ENCODE measurements at regions not wholly inside any gene's neighbourhood (a gene's known extent, or its start where the extent isn't known, plus 50 kb on each side); places are given as distances from the start of the nearest gene placed in this dataset.

DNA sequence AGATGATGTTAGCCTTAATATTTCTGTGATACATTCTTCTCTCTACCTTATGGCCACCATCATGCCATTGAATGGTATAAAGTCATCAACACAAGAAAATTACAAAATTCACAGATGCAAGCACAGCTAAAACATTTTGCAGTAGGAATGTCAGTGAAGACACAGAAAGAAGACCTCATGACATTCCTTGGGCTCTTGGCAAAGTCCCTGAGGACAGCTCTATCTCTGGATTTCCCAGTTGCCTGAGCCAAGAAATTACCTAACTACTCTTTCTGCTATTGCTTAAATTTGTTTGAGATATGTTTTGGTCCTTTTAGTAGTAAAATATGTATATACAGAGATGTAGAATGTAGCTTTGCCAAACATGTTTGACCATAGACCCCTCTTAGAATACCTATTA, 201.0 kb upstream of the STXBP5 start:
- TF ChIP-seq, protein P1, sequence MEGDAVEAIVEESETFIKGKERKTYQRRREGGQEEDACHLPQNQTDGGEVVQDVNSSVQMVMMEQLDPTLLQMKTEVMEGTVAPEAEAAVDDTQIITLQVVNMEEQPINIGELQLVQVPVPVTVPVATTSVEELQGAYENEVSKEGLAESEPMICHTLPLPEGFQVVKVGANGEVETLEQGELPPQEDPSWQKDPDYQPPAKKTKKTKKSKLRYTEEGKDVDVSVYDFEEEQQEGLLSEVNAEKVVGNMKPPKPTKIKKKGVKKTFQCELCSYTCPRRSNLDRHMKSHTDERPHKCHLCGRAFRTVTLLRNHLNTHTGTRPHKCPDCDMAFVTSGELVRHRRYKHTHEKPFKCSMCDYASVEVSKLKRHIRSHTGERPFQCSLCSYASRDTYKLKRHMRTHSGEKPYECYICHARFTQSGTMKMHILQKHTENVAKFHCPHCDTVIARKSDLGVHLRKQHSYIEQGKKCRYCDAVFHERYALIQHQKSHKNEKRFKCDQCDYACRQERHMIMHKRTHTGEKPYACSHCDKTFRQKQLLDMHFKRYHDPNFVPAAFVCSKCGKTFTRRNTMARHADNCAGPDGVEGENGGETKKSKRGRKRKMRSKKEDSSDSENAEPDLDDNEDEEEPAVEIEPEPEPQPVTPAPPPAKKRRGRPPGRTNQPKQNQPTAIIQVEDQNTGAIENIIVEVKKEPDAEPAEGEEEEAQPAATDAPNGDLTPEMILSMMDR (IDR thresholded peaks at IDR 0.05; ENCODE audit: insufficient read depth, low read length) = no peak
- TF ChIP-seq POLR2AphosphoS5 (IDR thresholded peaks at IDR 0.05; ENCODE audit: low read depth) (no peak), SPI1 (IDR thresholded peaks at IDR 0.05; ENCODE audit: borderline replicate concordance, low read depth) (no peak), GABPA (IDR thresholded peaks at IDR 0.05; ENCODE audit: low read depth) (no peak)
- TF ChIP-seq, protein P2, sequence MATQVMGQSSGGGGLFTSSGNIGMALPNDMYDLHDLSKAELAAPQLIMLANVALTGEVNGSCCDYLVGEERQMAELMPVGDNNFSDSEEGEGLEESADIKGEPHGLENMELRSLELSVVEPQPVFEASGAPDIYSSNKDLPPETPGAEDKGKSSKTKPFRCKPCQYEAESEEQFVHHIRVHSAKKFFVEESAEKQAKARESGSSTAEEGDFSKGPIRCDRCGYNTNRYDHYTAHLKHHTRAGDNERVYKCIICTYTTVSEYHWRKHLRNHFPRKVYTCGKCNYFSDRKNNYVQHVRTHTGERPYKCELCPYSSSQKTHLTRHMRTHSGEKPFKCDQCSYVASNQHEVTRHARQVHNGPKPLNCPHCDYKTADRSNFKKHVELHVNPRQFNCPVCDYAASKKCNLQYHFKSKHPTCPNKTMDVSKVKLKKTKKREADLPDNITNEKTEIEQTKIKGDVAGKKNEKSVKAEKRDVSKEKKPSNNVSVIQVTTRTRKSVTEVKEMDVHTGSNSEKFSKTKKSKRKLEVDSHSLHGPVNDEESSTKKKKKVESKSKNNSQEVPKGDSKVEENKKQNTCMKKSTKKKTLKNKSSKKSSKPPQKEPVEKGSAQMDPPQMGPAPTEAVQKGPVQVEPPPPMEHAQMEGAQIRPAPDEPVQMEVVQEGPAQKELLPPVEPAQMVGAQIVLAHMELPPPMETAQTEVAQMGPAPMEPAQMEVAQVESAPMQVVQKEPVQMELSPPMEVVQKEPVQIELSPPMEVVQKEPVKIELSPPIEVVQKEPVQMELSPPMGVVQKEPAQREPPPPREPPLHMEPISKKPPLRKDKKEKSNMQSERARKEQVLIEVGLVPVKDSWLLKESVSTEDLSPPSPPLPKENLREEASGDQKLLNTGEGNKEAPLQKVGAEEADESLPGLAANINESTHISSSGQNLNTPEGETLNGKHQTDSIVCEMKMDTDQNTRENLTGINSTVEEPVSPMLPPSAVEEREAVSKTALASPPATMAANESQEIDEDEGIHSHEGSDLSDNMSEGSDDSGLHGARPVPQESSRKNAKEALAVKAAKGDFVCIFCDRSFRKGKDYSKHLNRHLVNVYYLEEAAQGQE (IDR thresholded peaks at IDR 0.05; ENCODE audit: insufficient replicate concordance, low read depth) = no peak
- no peak overlapping the region for H3K27ac ChIP-seq (replicated peaks)

DNA sequence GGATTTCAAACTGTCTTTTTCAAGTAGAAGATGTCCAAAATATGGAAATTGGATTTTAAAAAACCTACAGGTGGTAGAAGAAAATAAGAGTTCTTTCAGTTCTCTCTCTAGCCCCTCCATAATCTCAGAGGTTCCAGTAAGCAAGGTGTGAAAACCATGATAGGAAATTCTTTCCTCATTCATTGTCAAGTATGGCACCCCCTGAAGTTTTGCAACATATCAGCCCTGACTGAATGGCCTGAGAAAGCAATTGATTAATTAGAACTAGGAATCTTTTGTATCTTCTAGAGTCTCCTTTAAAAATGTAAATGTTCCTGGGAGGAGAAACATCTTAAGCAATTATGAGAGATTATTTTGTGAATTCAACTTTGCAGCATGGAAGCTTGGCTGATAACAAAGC, 198.7 kb upstream of the STXBP5 start:
- no peak overlapping the region for H3K27ac ChIP-seq (replicated peaks)
- no peaks in the 10 kb centered on the region for H3K27me3 ChIP-seq (ENCODE audit: insufficient read depth, poor library complexity, severe bottlenecking)
- TF ChIP-seq, protein P1 (IDR thresholded peaks at IDR 0.05; ENCODE audit: insufficient read depth, low read length) = no peak
- TF ChIP-seq POLR2AphosphoS5 (IDR thresholded peaks at IDR 0.05; ENCODE audit: low read depth) (no peak), GABPA (IDR thresholded peaks at IDR 0.05; ENCODE audit: low read depth) (no peak), SPI1 (IDR thresholded peaks at IDR 0.05; ENCODE audit: borderline replicate concordance, low read depth) (no peak)
- TF ChIP-seq, protein P2 (IDR thresholded peaks at IDR 0.05; ENCODE audit: insufficient replicate concordance, low read depth) = no peak
- no peak overlapping the region for H3K4me3 ChIP-seq (replicated peaks; ENCODE audit: insufficient read depth, low read length)
- no peak for DNase-seq (ENCODE audit: low read depth in 1 of 2, low spot score in 1 of 2)

More for the DNA sequence above, 201.0 kb upstream of the STXBP5 start:
- no peaks in the 10 kb centered on the region for H3K27me3 ChIP-seq (ENCODE audit: insufficient read depth, poor library complexity, severe bottlenecking)
- no peak for DNase-seq (ENCODE audit: low read depth in 1 of 2, low spot score in 1 of 2)
- no peak overlapping the region for H3K4me3 ChIP-seq (replicated peaks; ENCODE audit: insufficient read depth, low read length)

DNA sequence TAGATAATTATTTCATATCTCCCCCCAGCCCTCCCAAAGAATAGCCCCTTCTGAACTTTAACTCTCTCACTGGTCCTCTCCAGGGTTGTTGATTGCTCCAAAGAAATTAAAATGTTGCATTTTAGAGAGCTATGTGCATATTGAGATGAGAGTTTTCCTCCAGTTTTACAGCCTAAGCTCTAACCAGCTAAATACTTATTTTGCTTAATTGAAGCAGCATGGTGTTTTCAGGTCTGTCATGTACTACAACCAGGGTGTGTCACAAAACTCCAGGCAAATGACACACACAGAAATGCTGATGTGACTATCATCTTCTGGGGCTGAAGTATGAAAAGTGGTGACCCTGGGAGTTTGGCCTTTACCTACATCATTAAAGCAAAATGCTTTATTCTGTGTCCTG, 196.8 kb upstream of the STXBP5 start:
- Histone ChIP-seq H3K4me3 (replicated peaks; ENCODE audit: insufficient read depth, low read length) (no peak overlapping the region), H3K27ac (replicated peaks) (no peak overlapping the region), H3K27me3 (ENCODE audit: insufficient read depth, poor library complexity, severe bottlenecking) (no peaks in the 10 kb centered on the region)
- TF ChIP-seq POLR2AphosphoS5 (IDR thresholded peaks at IDR 0.05; ENCODE audit: low read depth) = no peak
- TF ChIP-seq GABPA (IDR thresholded peaks at IDR 0.05; ENCODE audit: low read depth) = no peak
- no peak for DNase-seq (ENCODE audit: low read depth in 1 of 2, low spot score in 1 of 2)

DNA sequence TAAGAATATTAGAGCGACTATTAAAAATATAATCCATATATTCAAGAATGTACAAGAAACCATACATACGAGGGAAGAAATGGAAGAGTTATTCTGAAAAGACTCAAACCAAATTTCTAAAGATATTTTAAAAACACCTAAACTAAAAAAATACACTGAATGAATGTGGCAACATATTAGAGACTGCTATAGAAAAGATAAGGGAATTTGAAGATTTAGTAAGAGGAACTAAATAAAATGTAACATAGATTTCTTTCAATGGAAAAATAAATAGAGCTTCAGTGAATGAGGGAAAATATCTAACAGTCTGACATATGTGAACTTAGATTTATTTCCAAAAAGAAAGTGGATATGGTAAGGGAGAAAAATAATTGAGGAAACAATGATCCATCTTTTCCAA, 194.9 kb upstream of the STXBP5 start:
- no peak overlapping the region for H3K4me3 ChIP-seq (replicated peaks; ENCODE audit: insufficient read depth, low read length)
- H3K27me3 ChIP-seq (ENCODE audit: insufficient read depth, poor library complexity, severe bottlenecking) = no peaks in the 10 kb centered on the region
- no peak overlapping the region for H3K27ac ChIP-seq (replicated peaks)
- DNase-seq (ENCODE audit: low read depth in 1 of 2, low spot score in 1 of 2) = no peak
- TF ChIP-seq SPI1 (IDR thresholded peaks at IDR 0.05; ENCODE audit: borderline replicate concordance, low read depth) = no peak
- TF ChIP-seq GABPA (IDR thresholded peaks at IDR 0.05; ENCODE audit: low read depth) = no peak
- TF ChIP-seq, protein P1 (IDR thresholded peaks at IDR 0.05; ENCODE audit: insufficient read depth, low read length) = no peak
- TF ChIP-seq, protein P2 (IDR thresholded peaks at IDR 0.05; ENCODE audit: insufficient replicate concordance, low read depth) = no peak
- TF ChIP-seq POLR2AphosphoS5 (IDR thresholded peaks at IDR 0.05; ENCODE audit: low read depth) = no peak
